Neuron (in vitro differentiated cells): ENCODE measurements at regions not wholly inside any gene's neighbourhood (a gene's known extent, or its start where the extent isn't known, plus 50 kb on each side); places are given as distances from the start of the nearest gene placed in this dataset.

Experiments
- H2AFZ ChIP-seq: one replicate; pipeline ENCODE4 v1.6.1; 2013; ENCODE audit warnings: low read depth, mild to moderate bottlenecking, inconsistent platforms, low read length, moderate library complexity
- H3K27me3 ChIP-seq: one replicate; pipeline ENCODE4 v1.6.1; 2013; ENCODE audit warnings: low read length; ENCODE audit not compliant: insufficient read depth
- H3K36me3 ChIP-seq: one replicate; pipeline ENCODE4 v1.6.1; 2013; ENCODE audit warnings: low read length; ENCODE audit not compliant: insufficient read depth
- H3K4me1 ChIP-seq: one replicate; pipeline ENCODE4 v1.6.1; 2013; ENCODE audit warnings: low read length; ENCODE audit not compliant: insufficient read depth
- H3K4me3 ChIP-seq: 2 replicates; pipeline ENCODE4 v1.5.1; 2013; ENCODE audit warnings: mild to moderate bottlenecking, low read length, moderate library complexity
- H3K9me3 ChIP-seq: one replicate; pipeline ENCODE4 v1.6.1; 2013; ENCODE audit warnings: low read length

- H3K4me3 ChIP-seq: no peak overlapping the region
- H3K36me3 ChIP-seq: no peaks in the 10 kb centered on the region
- H3K9me3 ChIP-seq: no peaks in the 10 kb centered on the region
- no peak overlapping the region for H2AFZ ChIP-seq
- H3K27me3 ChIP-seq: no peaks in the 10 kb centered on the region
- no peaks in the 10 kb centered on the region for H3K4me1 ChIP-seq
These were observed 1035.0 kb downstream of the SLC16A7 start for GRCh38 chr12:60630796-60631195.

GRCh38 chr12:60644076-60644475 is 1048.2 kb downstream of the SLC16A7 start:
- Histone ChIP-seq H3K4me1 (no peaks in the 10 kb centered on the region), H3K27me3 (no peaks in the 10 kb centered on the region), H3K9me3 (no peaks in the 10 kb centered on the region), H3K36me3 (no peaks in the 10 kb centered on the region), H2AFZ (no peak overlapping the region), H3K4me3 (no peak overlapping the region)

- Histone ChIP-seq H3K36me3 (no peaks in the 10 kb centered on the region), H2AFZ (no peak overlapping the region), H3K9me3 (no peaks in the 10 kb centered on the region), H3K27me3 (no peaks in the 10 kb centered on the region), H3K4me3 (no peak overlapping the region), H3K4me1 (no peaks in the 10 kb centered on the region)
These were observed 1071.1 kb downstream of the SLC16A7 start for GRCh38 chr12:60666895-60667294.

- Histone ChIP-seq H2AFZ (no peak overlapping the region), H3K9me3 (no peaks in the 10 kb centered on the region), H3K4me1 (no peaks in the 10 kb centered on the region), H3K27me3 (no peaks in the 10 kb centered on the region), H3K4me3 (no peak overlapping the region), H3K36me3 (no peaks in the 10 kb centered on the region)
These were observed 1077.1 kb downstream of the SLC16A7 start for GRCh38 chr12:60672949-60673348.

- no peak overlapping the region for H3K4me3 ChIP-seq
- no peaks in the 10 kb centered on the region for H3K4me1 ChIP-seq
- H3K9me3 ChIP-seq: no peaks in the 10 kb centered on the region
- H2AFZ ChIP-seq: no peak overlapping the region
- no peaks in the 10 kb centered on the region for H3K36me3 ChIP-seq
- H3K27me3 ChIP-seq: no peaks in the 10 kb centered on the region
These were observed 1089.3 kb downstream of the SLC16A7 start for GRCh38 chr12:60684988-60685655.

GRCh38 chr12:60689137-60689536 is 1093.3 kb downstream of the SLC16A7 start:
- no peaks in the 10 kb centered on the region for H3K9me3 ChIP-seq
- no peak overlapping the region for H3K4me3 ChIP-seq
- no peaks in the 10 kb centered on the region for H3K4me1 ChIP-seq
- H3K36me3 ChIP-seq: no peaks in the 10 kb centered on the region
- no peak overlapping the region for H2AFZ ChIP-seq
- no peaks in the 10 kb centered on the region for H3K27me3 ChIP-seq

- Histone ChIP-seq H3K4me1 (no peaks in the 10 kb centered on the region), H3K36me3 (no peaks in the 10 kb centered on the region), H2AFZ (no peak overlapping the region), H3K27me3 (no peaks in the 10 kb centered on the region), H3K4me3 (no peak overlapping the region), H3K9me3 (no peaks in the 10 kb centered on the region)
These were observed 1097.3 kb downstream of the SLC16A7 start for GRCh38 chr12:60693019-60693626.

- Histone ChIP-seq H3K27me3 (no peaks in the 10 kb centered on the region), H3K9me3 (no peaks in the 10 kb centered on the region), H2AFZ (no peak overlapping the region), H3K36me3 (no peaks in the 10 kb centered on the region), H3K4me3 (no peak overlapping the region), H3K4me1 (no peaks in the 10 kb centered on the region)
These were observed 1108.5 kb downstream of the SLC16A7 start for GRCh38 chr12:60704171-60704914.

GRCh38 chr12:60710246-60710645 is 1114.4 kb downstream of the SLC16A7 start:
- H3K27me3 ChIP-seq: no peaks in the 10 kb centered on the region
- no peaks in the 10 kb centered on the region for H3K4me1 ChIP-seq
- H3K9me3 ChIP-seq: no peaks in the 10 kb centered on the region
- H2AFZ ChIP-seq: no peak overlapping the region
- no peaks in the 10 kb centered on the region for H3K36me3 ChIP-seq
- H3K4me3 ChIP-seq: no peak overlapping the region

GRCh38 chr12:60714141-60714900 is 1118.5 kb downstream of the SLC16A7 start:
- no peaks in the 10 kb centered on the region for H3K27me3 ChIP-seq
- no peak overlapping the region for H2AFZ ChIP-seq
- no peak overlapping the region for H3K4me3 ChIP-seq
- H3K9me3 ChIP-seq: no peaks in the 10 kb centered on the region
- no peaks in the 10 kb centered on the region for H3K4me1 ChIP-seq
- no peaks in the 10 kb centered on the region for H3K36me3 ChIP-seq

- H3K4me1 ChIP-seq: no peaks in the 10 kb centered on the region
- no peaks in the 10 kb centered on the region for H3K27me3 ChIP-seq
- H3K36me3 ChIP-seq: no peaks in the 10 kb centered on the region
- H3K4me3 ChIP-seq: no peak overlapping the region
- no peaks in the 10 kb centered on the region for H3K9me3 ChIP-seq
- no peak overlapping the region for H2AFZ ChIP-seq
These were observed 1128.6 kb downstream of the SLC16A7 start for GRCh38 chr12:60724475-60724874.

- no peak overlapping the region for H2AFZ ChIP-seq
- no peaks in the 10 kb centered on the region for H3K27me3 ChIP-seq
- no peak overlapping the region for H3K4me3 ChIP-seq
- H3K9me3 ChIP-seq: no peaks in the 10 kb centered on the region
- H3K4me1 ChIP-seq: no peaks in the 10 kb centered on the region
- no peaks in the 10 kb centered on the region for H3K36me3 ChIP-seq
These were observed 1129.2 kb downstream of the SLC16A7 start for GRCh38 chr12:60724984-60725383.

- no peak overlapping the region for H2AFZ ChIP-seq
- H3K9me3 ChIP-seq: no peaks in the 10 kb centered on the region
- no peaks in the 10 kb centered on the region for H3K36me3 ChIP-seq
- H3K27me3 ChIP-seq: no peaks in the 10 kb centered on the region
- H3K4me1 ChIP-seq: no peaks in the 10 kb centered on the region
- H3K4me3 ChIP-seq: no peak overlapping the region
These were observed 1156.8 kb downstream of the SLC16A7 start for GRCh38 chr12:60752589-60752988.
